ENCODE measurements at regions not wholly inside any gene's neighbourhood (a gene's known extent, or its start where the extent isn't known, plus 50 kb on each side); places are given as distances from the start of the nearest gene placed in this dataset.

DNA sequence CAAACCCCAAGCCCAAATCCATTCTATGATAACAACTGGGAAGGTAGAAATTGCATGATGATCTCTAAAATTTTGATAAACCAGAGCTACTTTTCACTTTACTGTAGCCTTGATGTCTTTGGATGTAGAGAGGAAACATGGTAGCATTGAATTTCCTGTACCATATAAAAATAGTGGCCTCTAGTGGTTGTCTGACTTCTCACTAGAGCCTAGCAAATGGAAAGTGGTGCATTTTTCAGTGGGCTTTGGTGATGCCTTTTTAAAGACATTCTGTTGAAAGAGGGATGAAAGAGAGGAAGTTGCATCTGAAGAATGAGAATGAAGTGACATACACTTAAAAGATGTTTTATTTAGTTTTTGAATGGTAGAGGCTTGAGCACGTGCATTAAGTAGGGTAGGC lies 662.2 kb downstream of the XIRP2 start:
- H3K27me3 Mint-ChIP-seq (ENCODE audit: low read depth) = no peaks in the 10 kb centered on the region
- no peak for DNase-seq (ENCODE audit: low read depth, low spot score)
- TF ChIP-seq, protein P1, sequence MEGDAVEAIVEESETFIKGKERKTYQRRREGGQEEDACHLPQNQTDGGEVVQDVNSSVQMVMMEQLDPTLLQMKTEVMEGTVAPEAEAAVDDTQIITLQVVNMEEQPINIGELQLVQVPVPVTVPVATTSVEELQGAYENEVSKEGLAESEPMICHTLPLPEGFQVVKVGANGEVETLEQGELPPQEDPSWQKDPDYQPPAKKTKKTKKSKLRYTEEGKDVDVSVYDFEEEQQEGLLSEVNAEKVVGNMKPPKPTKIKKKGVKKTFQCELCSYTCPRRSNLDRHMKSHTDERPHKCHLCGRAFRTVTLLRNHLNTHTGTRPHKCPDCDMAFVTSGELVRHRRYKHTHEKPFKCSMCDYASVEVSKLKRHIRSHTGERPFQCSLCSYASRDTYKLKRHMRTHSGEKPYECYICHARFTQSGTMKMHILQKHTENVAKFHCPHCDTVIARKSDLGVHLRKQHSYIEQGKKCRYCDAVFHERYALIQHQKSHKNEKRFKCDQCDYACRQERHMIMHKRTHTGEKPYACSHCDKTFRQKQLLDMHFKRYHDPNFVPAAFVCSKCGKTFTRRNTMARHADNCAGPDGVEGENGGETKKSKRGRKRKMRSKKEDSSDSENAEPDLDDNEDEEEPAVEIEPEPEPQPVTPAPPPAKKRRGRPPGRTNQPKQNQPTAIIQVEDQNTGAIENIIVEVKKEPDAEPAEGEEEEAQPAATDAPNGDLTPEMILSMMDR (conservative IDR thresholded peaks at IDR 0.05) = peak; percentile 58
- no peak overlapping the region for H3K4me3 Mint-ChIP-seq
- H3K27ac Mint-ChIP-seq (ENCODE audit: unreplicated experiment) = no peak overlapping the region
- no peaks in the 10 kb centered on the region for H3K9me3 Mint-ChIP-seq
- H3K4me1 Mint-ChIP-seq = peaks cover 6% of the 10 kb centered on the region
- H3K36me3 Mint-ChIP-seq (ENCODE audit: low read depth) = peaks cover 2% of the 10 kb centered on the region

DNA sequence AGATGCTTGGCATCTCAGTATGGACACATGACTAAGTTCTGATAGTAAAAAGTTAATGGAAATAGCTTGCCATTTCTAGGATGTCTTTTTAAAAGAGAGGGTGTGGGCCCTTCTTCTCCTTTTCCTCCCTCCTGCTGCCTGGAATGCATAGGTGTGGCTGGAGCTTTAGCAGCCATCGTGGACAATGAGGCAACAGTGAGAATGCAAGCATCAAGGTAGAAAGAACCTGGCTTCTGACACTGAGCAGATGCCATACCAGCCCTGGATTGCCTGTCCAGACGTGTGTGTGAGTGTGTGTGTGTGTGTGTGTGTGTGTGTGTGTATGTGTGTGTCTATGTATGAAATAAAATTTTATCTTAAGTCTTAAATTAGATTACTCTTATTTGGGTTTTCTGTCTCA lies 660.1 kb downstream of the XIRP2 start:
- Mint-ChIP-seq H3K27ac (ENCODE audit: unreplicated experiment) (no peak overlapping the region), H3K36me3 (ENCODE audit: low read depth) (peaks cover 2% of the 10 kb centered on the region), H3K4me1 (peaks cover 3% of the 10 kb centered on the region), H3K4me3 (no peak overlapping the region), H3K27me3 (ENCODE audit: low read depth) (no peaks in the 10 kb centered on the region), H3K9me3 (peaks cover 2% of the 10 kb centered on the region)
- TF ChIP-seq, protein P1 (conservative IDR thresholded peaks at IDR 0.05) = no peak
- DNase-seq (ENCODE audit: low read depth, low spot score) = no peak

DNA sequence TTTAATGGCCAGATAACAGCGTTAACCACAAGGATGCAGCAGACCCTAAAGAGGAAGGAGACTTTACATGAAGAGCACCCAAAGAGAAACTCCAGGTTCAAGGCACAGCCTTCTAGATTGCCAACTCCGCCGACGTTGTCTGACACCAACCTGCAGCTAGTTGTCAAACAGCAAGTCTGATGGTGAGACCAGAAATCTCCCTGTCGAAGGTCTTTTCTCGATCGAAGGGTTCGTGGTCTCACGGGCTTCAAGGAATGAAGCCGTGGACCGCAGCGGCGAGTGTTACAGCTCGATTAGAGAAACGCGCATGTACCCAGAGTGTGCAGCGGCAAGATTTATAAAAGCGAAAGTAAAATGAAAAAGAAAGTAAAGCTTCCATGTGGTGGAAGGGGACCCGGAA lies 656.3 kb downstream of the XIRP2 start:
- no peaks in the 10 kb centered on the region for H3K4me1 Mint-ChIP-seq
- TF ChIP-seq, protein P1 (conservative IDR thresholded peaks at IDR 0.05) = no peak
- H3K27me3 Mint-ChIP-seq (ENCODE audit: low read depth) = no peaks in the 10 kb centered on the region
- no peak overlapping the region for H3K27ac Mint-ChIP-seq (ENCODE audit: unreplicated experiment)
- H3K36me3 Mint-ChIP-seq (ENCODE audit: low read depth) = peaks cover 2% of the 10 kb centered on the region
- DNase-seq (ENCODE audit: low read depth, low spot score) = no peak
- H3K4me3 Mint-ChIP-seq = no peak overlapping the region
- H3K9me3 Mint-ChIP-seq = peaks cover 2% of the 10 kb centered on the region

DNA sequence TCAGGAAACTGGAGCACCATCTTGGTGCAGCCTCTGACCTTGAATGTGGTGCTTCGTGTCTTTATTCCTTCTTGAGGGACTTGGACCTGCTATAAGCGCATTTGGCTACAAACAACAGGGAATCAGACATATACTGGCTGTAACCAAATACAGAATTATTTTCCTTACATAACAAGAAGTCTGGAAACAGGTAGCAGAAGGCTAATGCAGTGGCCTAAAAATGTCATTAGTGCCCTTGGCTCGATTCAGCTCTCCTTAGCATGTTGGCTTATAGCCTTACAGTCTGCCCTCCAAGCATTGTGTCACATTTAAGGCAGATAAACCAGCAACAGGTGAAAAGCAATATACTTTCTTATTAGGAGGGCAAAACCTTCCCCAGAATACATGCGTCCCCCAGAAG lies 655.4 kb downstream of the XIRP2 start:
- Mint-ChIP-seq H3K27ac (ENCODE audit: unreplicated experiment) (no peak overlapping the region), H3K36me3 (ENCODE audit: low read depth) (no peaks in the 10 kb centered on the region), H3K27me3 (ENCODE audit: low read depth) (no peaks in the 10 kb centered on the region), H3K4me1 (no peaks in the 10 kb centered on the region), H3K9me3 (peaks cover 2% of the 10 kb centered on the region), H3K4me3 (no peak overlapping the region)
- TF ChIP-seq, protein P1 (conservative IDR thresholded peaks at IDR 0.05) = no peak
- DNase-seq (ENCODE audit: low read depth, low spot score) = no peak

DNA sequence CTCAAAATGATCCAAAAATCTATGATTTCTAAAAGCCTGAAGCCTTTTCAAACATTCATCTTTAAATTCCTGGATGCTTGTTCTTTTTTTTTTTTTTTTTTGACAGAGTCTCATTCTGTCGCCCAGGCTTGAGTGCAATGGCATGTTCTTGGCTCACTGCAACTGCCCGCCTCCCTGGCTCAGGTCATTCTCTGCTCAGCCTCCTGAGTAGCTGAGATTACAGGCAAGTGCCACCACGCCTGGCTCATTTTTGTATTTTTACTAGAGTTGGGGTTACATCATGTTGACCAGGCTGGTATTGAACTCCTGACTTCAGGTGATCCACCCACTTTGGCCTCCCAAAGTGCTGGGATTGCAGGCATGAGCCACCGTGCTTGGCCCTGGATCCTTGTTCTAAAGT lies 649.5 kb downstream of the XIRP2 start:
- H3K27ac Mint-ChIP-seq (ENCODE audit: unreplicated experiment) = no peak overlapping the region
- TF ChIP-seq, protein P1 (conservative IDR thresholded peaks at IDR 0.05) = no peak
- H3K36me3 Mint-ChIP-seq (ENCODE audit: low read depth) = no peaks in the 10 kb centered on the region
- no peaks in the 10 kb centered on the region for H3K4me1 Mint-ChIP-seq
- no peak overlapping the region for H3K4me3 Mint-ChIP-seq
- DNase-seq (ENCODE audit: low read depth, low spot score) = no peak
- peaks cover 9% of the 10 kb centered on the region for H3K9me3 Mint-ChIP-seq
- no peaks in the 10 kb centered on the region for H3K27me3 Mint-ChIP-seq (ENCODE audit: low read depth)

DNA sequence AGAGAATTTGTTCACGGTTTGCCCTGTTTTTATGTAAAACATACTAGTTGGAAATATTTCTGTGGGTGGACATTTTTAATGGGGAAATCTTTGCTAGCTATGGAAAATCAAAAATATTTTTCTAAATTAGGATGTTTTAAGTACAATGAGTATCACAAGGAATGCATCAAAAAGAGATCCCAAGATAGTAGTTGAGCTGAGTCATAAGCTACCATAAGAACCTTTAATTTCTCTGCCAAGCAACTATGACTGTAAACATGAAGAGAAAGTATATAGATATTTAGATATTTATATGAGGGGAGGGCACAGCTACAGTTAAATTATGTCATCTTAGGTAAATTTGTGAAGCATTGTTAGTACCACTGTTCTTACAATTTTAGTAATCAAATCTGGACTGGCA lies 646.2 kb downstream of the XIRP2 start:
- Mint-ChIP-seq H3K27ac (ENCODE audit: unreplicated experiment) (no peak overlapping the region), H3K4me1 (no peaks in the 10 kb centered on the region), H3K4me3 (no peak overlapping the region), H3K9me3 (peaks cover 9% of the 10 kb centered on the region), H3K36me3 (ENCODE audit: low read depth) (peaks cover 3% of the 10 kb centered on the region), H3K27me3 (ENCODE audit: low read depth) (no peaks in the 10 kb centered on the region)
- DNase-seq (ENCODE audit: low read depth, low spot score) = no peak
- TF ChIP-seq, protein P1 (conservative IDR thresholded peaks at IDR 0.05) = no peak

All from neural crest cell (in vitro differentiated cells).